ENCODE measurements at regions not wholly inside any gene's neighbourhood (a gene's known extent, or its start where the extent isn't known, plus 50 kb on each side); places are given as distances from the start of the nearest gene placed in this dataset.
"Not testable (repeated sequence)": the region's sequence is repeated elsewhere in the genome, so short reads cannot be mapped to it uniquely, and the experiment has no call there.

DNA sequence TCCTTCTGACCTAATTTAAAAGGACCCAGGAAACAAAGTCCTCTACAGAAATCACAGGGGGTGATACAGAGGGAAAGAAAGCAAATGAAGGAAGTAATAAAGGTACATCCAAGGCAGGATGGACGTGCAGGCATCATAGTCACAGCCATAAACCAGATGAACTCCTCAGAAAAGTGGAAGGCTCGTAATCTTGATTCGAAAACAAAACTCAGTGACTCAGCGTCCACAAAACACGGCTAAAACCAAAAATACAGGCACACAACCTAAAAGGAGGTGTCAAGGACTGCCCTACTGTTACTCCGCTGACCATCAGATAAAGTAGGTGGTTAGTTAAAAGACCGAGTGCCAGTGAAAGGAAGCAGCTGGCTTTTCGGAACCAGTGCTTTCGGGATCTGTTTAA is 81.5 kb downstream of the TRIM69 start:
- not testable (repeated sequence) for DNase-seq (ENCODE audit: low read depth)

DNA sequence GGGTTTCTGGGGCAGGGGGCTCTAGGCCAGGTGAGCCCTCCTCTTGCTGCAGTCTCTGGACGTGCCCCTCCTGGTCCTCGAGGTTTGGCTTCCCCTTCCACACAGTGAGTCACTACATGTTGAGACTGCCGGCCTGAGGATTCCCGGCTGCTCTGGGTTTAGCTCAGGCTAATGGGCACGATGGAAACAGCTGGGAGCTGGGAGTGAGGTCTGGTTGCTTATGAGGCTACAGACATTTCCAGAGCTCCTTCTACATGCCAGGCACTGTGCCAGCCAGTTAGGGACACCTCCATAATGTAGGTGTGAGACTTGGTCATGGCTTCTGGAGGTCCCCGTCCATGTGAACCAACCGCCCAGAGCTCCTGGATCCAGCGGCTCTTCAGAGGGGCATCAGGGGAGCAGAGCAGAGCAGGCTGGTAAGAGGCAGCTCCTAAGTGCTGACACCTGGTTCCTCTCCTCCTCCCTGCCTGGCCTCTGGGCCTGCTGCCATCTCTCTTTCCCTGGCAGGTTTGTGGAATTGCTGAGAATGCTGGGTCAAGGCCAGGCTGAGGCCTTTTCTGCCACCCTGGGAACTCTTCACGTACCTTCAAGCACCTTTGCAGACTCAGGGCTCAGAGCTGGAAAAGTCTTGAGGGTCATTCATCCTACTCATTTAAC is 83.1 kb downstream of the TRIM69 start:
- not testable (repeated sequence) for DNase-seq (ENCODE audit: low read depth); H3K4me3 ChIP-seq (ENCODE audit: low read depth, low read length)

More for the DNA sequence above, 81.5 kb downstream of the TRIM69 start:
- H3K4me3 ChIP-seq (ENCODE audit: low read depth, low read length), result not testable (repeated sequence)

DNA sequence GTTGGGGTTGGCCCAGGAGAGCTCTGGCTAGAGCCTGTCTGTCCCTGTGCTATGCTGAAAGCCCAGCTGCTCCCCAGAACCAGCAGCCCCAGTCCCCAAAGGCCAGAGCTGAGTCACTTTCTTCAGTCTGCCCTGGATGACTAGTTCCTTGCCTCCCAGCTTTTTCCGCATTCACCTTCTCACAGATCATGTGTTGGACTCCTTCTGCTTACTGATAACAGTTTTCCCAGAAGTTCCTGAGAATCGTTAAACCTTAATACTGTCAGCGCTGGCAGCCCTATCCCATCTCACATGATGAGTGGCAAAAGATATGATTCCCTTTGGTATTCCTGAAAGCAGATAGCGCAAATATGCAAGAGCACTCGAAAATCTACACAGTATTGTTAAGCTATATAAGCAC is 84.2 kb downstream of the TRIM69 start:
- not testable (repeated sequence) for H3K4me3 ChIP-seq (ENCODE audit: low read depth, low read length); DNase-seq (ENCODE audit: low read depth)

DNA sequence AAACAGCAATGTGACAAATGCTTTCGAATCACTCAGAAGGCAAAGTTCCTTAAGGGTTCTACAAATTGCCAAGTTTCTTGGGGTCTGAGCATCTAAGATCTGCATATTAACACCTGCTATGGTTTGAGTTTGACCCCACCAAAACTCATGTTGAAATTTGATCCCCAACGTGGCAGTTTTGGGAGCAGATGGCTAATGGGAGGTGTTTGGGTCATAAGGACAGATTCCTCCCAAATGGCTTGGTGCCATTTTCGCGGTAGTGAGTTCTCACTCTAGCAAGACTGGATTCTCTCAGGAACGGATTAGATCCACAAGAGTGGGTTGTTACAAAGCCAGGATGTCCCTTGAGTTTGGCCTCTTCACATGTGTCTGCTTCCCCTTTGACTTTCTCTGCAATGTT is 84.6 kb downstream of the TRIM69 start:
- DNase-seq (ENCODE audit: low read depth); H3K4me3 ChIP-seq (ENCODE audit: low read depth, low read length): not testable (repeated sequence)

DNA sequence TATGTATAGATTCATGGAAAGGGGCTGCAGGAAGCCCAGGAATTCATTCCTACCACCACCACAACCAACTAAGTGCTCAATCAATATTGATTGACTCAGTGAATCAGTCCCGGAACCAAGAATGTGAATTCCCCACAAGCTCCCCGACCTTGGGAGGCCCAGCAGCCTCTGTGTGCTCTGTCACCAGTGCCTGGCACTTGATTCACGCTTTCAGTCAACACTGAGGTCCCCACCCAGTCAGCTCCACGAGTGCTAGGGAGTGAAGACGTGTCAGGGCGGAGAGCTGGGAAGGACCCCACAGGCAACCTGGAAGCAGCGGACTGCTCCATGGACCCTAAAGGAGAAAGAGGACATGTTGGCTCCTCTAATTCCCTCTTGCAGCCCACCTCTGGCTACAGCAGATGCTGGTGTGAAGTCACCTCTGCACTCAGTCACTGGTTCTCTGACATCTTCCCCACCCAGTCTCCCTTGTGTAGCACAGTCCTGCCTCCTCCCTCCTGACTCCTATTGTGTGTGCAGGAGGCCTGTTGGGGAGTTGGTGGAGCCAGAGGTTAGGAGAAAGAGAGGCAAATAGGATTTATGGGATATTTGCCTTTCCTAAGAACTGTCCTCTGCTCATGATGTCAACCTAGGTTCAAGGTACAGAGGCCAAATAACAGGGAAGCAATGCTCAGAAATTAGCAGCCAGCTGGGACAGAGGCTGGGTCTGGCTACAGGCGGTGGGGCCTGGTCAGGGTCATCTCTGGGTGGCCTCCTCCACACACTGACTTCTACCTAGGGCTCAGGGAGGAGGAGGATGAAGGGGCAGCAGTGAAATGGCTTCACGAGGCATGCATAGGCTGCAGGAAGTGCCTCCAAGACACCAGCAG is 88.2 kb downstream of the TRIM69 start:
- not testable (repeated sequence) for DNase-seq (ENCODE audit: low read depth); H3K4me3 ChIP-seq (ENCODE audit: low read depth, low read length)

DNA sequence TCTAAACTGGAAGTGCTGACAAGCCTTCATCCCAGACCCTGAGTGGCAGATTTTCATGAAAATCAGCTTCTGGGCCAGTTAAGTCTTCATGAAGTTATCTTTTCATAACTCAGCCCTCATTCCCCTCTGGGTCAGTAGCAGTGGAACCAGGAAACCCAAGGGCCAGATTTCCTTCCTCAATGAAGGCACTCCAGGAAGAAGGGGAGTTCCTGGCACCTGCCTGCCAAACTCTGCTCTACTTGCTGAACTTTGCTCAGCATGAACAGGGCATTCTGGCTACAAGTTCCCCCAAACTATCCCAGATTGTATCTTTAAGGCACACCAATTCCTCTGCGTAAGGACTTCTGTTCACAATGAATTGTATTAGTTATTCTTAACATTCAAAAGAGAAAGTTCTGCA is 90.3 kb downstream of the TRIM69 start:
- DNase-seq (ENCODE audit: low read depth); H3K4me3 ChIP-seq (ENCODE audit: low read depth, low read length): not testable (repeated sequence)

DNA sequence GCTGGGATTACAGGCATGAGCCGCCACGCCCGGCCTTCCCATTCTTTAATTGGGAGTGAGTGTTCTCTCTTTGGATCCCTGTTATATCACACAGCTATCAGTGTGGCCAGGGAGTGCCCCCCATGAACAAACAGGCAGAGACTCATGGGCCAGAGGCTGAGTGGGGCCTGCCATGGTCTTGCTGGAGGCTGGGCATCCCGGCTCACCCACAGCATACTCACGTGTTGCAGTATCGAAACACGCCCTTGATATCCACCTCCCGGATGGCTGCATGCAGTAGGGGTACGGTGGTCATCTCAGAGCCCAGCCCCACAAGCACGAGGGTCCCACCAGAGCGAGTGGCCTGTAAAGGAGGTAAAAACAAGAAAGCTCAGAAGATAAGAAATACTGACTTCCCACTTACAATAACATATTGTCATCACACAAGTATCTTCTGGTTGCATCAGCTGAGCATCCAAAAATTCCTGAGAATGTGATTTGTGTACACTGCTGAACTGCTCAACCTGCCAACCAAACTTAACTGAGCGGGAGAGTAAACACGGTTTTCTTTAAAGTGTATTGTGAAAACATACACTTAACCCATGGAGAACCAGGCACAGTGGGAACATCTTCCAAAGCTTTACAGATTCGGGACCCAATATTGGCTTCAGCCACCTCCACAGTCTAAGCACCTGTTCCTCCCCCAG is 92.0 kb downstream of the TRIM69 start:
- H3K4me3 ChIP-seq (ENCODE audit: low read depth, low read length); DNase-seq (ENCODE audit: low read depth): not testable (repeated sequence)

DNA sequence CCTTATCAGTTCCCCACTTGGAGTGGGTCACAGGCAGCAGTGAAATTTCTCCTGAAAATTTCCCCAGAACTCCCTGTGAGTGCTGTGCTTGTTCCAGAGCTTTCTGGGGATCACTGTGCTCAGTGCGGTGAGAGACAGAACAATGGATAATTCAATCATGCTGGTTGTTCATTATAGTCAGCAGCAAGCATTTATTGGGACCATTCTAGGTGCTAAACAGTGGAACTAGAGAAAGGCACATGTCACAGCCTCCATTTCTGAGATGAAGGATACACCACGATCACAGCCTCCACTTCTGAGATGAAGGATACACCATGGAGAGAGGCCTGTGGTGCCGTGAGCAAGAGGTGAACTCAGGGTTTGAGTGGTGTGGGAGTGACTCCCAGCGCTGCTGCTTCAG is 92.8 kb downstream of the TRIM69 start:
- not testable (repeated sequence) for H3K4me3 ChIP-seq (ENCODE audit: low read depth, low read length); DNase-seq (ENCODE audit: low read depth)

DNA sequence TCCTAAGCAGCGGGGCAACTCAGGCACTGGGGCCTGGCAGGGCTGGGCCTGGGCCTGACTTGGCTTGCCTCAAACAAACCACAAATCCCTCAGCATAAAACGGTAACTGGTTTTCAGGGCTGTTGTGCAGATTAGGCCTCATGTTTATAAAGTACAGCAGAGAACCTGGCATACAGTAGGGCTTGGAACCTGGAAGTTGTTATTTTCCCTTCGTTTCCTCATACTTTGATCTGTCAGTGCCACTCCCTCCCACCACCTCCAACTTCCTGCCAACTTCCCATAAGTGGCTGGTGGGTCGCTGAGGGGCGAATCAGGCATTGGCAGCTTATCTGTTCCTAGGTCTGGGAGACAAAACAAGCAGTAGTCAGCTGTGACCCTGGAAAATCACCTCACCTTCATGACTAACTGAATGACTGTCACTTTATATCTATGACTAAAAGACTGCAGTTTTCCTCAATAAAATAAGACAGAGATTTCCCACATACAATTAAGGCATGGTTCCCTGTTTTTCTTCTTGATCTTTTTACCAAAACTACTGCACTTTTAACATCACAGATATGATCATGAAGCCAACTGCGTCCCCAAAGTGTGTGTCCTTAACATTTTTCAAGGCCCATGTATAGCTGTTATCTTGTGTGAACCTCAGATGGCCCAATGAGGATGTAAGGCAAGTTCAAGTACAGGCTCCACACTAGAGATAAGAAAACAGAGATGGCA is 94.5 kb downstream of the TRIM69 start:
- not testable (repeated sequence) for DNase-seq (ENCODE audit: low read depth); H3K4me3 ChIP-seq (ENCODE audit: low read depth, low read length)

DNA sequence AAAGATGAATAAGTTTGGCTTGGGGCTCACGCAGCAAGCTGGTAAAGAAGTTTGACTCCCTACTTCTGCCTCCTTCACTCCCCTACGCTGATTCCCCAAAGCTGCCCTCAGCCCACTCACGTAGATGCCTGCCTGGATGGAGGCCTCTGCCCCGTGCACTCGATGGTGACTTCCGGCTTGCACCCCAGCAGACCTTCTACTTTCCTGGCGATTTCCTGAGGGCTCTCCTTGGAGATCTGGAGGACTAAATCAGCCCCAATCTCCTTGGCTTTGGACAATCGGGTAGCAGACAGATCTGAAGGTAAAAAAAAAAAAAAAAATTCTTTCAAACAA is 95.0 kb downstream of the TRIM69 start:
- DNase-seq (ENCODE audit: low read depth), result not testable (repeated sequence)

DNA sequence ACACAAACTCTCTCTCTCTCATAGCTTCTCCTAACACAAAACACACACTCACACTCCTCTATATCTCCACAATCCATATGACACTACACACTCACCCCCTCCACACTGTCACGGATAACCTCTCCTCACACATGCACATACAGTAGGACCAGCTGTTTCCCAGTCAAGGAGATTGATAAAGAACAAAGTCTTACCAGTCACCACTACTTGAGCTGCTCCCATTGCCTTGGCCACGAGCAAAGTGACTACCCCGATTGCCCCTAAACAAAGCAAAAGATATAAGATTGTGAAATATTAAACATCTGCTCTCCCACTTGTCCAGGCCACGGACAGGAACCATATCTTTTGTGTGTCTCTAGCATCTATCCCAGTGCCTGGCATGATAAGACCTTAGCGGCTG is 95.8 kb downstream of the TRIM69 start:
- H3K4me3 ChIP-seq (ENCODE audit: low read depth, low read length); DNase-seq (ENCODE audit: low read depth): not testable (repeated sequence)

More for the DNA sequence above, 95.0 kb downstream of the TRIM69 start:
- not testable (repeated sequence) for H3K4me3 ChIP-seq (ENCODE audit: low read depth, low read length)

DNA sequence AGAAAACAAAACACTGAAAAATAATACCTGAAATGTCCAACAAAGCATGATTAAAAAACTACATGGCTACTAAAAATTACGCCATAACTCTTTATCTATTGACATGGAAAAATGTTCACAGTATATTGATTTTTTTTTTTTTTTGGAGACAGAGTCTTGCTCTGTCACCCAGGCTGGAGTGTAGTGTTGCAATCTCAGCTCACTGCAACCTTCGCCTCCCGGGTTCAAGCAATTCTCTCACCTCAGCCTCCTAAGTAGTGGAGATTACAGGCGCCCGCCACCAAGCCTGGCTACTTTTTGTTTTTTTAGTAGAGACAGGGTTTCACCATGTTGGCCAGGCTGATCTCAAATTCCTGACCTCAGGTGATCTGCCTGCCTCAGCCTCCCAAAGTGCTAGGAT is 96.8 kb downstream of the TRIM69 start:
- DNase-seq (ENCODE audit: low read depth); H3K4me3 ChIP-seq (ENCODE audit: low read depth, low read length): not testable (repeated sequence)

DNA sequence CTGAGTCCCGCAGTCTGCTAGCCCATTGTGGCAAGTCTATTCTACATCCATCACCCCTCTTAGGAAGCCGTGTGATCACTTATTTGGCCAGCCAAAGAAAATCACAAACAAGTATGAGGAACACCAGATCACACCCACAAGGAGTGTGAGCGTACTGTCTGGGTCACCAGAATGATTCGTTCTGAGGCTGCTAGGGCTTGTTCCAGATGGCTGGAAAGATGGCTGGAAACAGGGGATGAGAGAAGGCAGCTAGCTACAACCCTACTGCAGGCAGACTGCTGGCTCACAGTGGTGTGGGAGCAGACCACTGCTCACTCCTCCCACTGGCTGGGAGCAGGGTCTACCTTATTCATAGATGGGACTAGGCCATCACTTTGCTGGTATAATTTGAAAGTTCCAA is 97.4 kb downstream of the TRIM69 start:
- H3K4me3 ChIP-seq (ENCODE audit: low read depth, low read length); DNase-seq (ENCODE audit: low read depth): not testable (repeated sequence)

DNA sequence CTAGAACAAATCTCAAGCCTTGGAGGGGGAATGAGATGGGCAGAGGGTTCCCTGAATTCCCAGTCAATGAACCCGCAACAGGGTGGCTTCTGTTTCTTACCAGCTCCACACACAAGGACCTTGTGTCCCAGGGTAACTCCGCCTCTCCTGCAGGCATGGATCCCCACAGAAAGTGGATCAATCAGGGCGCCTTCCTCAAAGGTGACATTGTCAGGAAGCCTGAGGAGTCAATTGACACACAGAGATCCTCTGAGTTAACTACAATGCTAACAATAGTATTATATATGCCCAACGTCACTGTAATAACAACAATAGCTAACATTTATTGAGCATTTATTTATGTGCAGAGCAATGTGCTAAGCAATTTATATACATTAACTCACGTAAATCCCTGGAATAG is 98.8 kb downstream of the TRIM69 start:
- DNase-seq (ENCODE audit: low read depth); H3K4me3 ChIP-seq (ENCODE audit: low read depth, low read length): not testable (repeated sequence)

Data from fibroblast of villous mesenchyme (primary cell).